Tibial nerve (tissue), 4 donors: ENCODE measurements at regions not wholly inside any gene's neighbourhood (a gene's known extent, or its start where the extent isn't known, plus 50 kb on each side); places are given as distances from the start of the nearest gene placed in this dataset.

Source experiments
- CTCF ChIP-seq, 5 experiments: fragments of 200-600 bp in 3 of 5; fragments of 450-650 bp in 2 of 5; sonication (generic) in 3 of 5; IDR thresholded peaks; one replicate each; pipeline ENCODE4 v1.5.1; 2016 to 2019; ENCODE audit warnings: antibody characterized with exemption in 5 of 5, mild to moderate bottlenecking in 3 of 5, moderate library complexity in 2 of 5
- EP300 ChIP-seq, 2 donors: sonication (generic); formaldehyde crosslinking; IDR thresholded peaks; one replicate each; pipeline ENCODE4 v1.6.1; 2017; ENCODE audit warnings: antibody characterized with exemption in 2 of 2, mild to moderate bottlenecking in 1 of 2
- POLR2A ChIP-seq, 2 donors: fragments of 450-650 bp; IDR thresholded peaks; one replicate each; pipeline ENCODE4 v1.6.1; 2017; ENCODE audit warnings: antibody characterized with exemption in 2 of 2, mild to moderate bottlenecking in 2 of 2, moderate library complexity in 2 of 2

GRCh38 chr10:9951481-9952257 is 1066.0 kb upstream of the CELF2 start:
- no peak for TF ChIP-seq CTCF (IDR thresholded peaks at IDR 0.05)
- TF ChIP-seq POLR2A (IDR thresholded peaks at IDR 0.05): no peak
- no peak for TF ChIP-seq EP300 (IDR thresholded peaks at IDR 0.05)
